HEK293T (cell line): ENCODE measurements at regions not wholly inside any gene's neighbourhood (a gene's known extent, or its start where the extent isn't known, plus 50 kb on each side); places are given as distances from the start of the nearest gene placed in this dataset.
"Not testable (repeated sequence)": the region's sequence is repeated elsewhere in the genome, so short reads cannot be mapped to it uniquely, and the experiment has no call there.

Experiments
- ARNT ChIP-seq: fragments of 450-650 bp; IDR thresholded peaks from 2 replicates; pipeline ENCODE4 v1.6.1; 2017; ENCODE audit warnings: mild to moderate bottlenecking
- BHLHE40 ChIP-seq: fragments of 450-650 bp; IDR thresholded peaks from 2 replicates; pipeline ENCODE4 v1.6.1; 2016; ENCODE audit warnings: mild to moderate bottlenecking, moderate library complexity, borderline replicate concordance
- CTBP1 ChIP-seq: fragments of 450-650 bp; IDR thresholded peaks from 2 replicates; pipeline ENCODE4 v1.6.1; 2016; ENCODE audit warnings: borderline replicate concordance
- ELF4 ChIP-seq: fragments of 450-650 bp; IDR thresholded peaks from 2 replicates; pipeline ENCODE4 v1.6.1; 2017; ENCODE audit warnings: antibody characterized with exemption
- FOXA1 ChIP-seq: fragments of 450-650 bp; IDR thresholded peaks from 2 replicates; pipeline ENCODE4 v1.6.1; 2016; ENCODE audit warnings: mild to moderate bottlenecking
- FOXK2 ChIP-seq: fragments of 450-650 bp; IDR thresholded peaks from 2 replicates; pipeline ENCODE4 v1.6.1; 2016; ENCODE audit warnings: mild to moderate bottlenecking
- FOXM1 ChIP-seq: fragments of 450-650 bp; IDR thresholded peaks from 2 replicates; pipeline ENCODE4 v1.6.1; 2017; ENCODE audit warnings: mild to moderate bottlenecking, borderline replicate concordance
- NFRKB ChIP-seq: fragments of 450-650 bp; IDR thresholded peaks from 2 replicates; pipeline ENCODE4 v1.6.1; 2016; ENCODE audit warnings: mild to moderate bottlenecking, moderate library complexity
- PKNOX1 ChIP-seq: fragments of 450-650 bp; IDR thresholded peaks from 2 replicates; pipeline ENCODE4 v1.6.1; 2016
- SP1 ChIP-seq: fragments of 450-650 bp; IDR thresholded peaks from 2 replicates; pipeline ENCODE4 v1.6.1; 2017
- SUZ12 ChIP-seq: fragments of 450-650 bp; IDR thresholded peaks from 2 replicates; pipeline ENCODE4 v1.6.1; 2016; ENCODE audit warnings: mild to moderate bottlenecking
- ZNF384 ChIP-seq: fragments of 450-650 bp; IDR thresholded peaks from 2 replicates; pipeline ENCODE4 v1.6.1; 2016

- TF ChIP-seq BHLHE40, ARNT, ZNF384, ELF4, FOXK2, CTBP1, SP1, PKNOX1, SUZ12, FOXM1, NFRKB, FOXA1: not testable (repeated sequence)
Observed at GRCh38 chr18:66866427-66866940, 262.6 kb upstream of the CDH19 start.
